A673 (cell line): ENCODE measurements at regions not wholly inside any gene's neighbourhood (a gene's known extent, or its start where the extent isn't known, plus 50 kb on each side); places are given as distances from the start of the nearest gene placed in this dataset.

Experiments used
- BruUV-seq: library from RNA; stranded (reverse); fragments of 400-500 nt; replicated peaks from 2 replicates; lab custom pipeline; 2021; lab: Mats Ljungman, UMichigan
- CTCF ChIA-PET: fragments of 300-600 bp; sonication (Branson Sonifier 250); formaldehyde crosslinking; loops from one replicate; lab custom pipeline; 2022; ENCODE audit warnings: antibody characterized with exemption; lab: Charles Lee
- POLR2A ChIA-PET: fragments of 300-600 bp; sonication (Branson Sonifier 250); formaldehyde crosslinking; loops from one replicate; lab custom pipeline; 2022; ENCODE audit warnings: antibody characterized with exemption; ENCODE audit not compliant: low non-redundant PET; lab: Charles Lee
- DNase-seq: peaks from one replicate; pipeline ENCODE4 v3.0.0-alpha.2; 2015; ENCODE audit warnings: low spot score
- H3K27ac ChIP-seq: fragments of 200-600 bp; sonication (generic); 2 replicates; pipeline ENCODE4 v1.5.1; 2016; ENCODE audit warnings: mixed run types, low read depth, mild to moderate bottlenecking, mixed read lengths, antibody characterized with exemption, low read length; ENCODE audit not compliant: poor library complexity, severe bottlenecking
- H3K27me3 ChIP-seq: fragments of 200-600 bp; sonication (generic); replicated peaks from 2 replicates; pipeline ENCODE4 v1.6.1; 2017; ENCODE audit warnings: mixed run types, low read depth, mild to moderate bottlenecking, mixed read lengths, antibody characterized with exemption, low read length; ENCODE audit not compliant: insufficient read depth, poor library complexity
- H3K36me3 ChIP-seq: fragments of 200-600 bp; sonication (generic); 2 replicates; pipeline ENCODE4 v1.6.1; 2016; ENCODE audit warnings: mixed run types, mild to moderate bottlenecking, mixed read lengths, antibody characterized with exemption, low read length; ENCODE audit not compliant: insufficient read depth, poor library complexity, severe bottlenecking
- H3K4me1 ChIP-seq: fragments of 200-600 bp; sonication (generic); 2 replicates; pipeline ENCODE4 v1.6.1; 2017; ENCODE audit warnings: mixed run types, mild to moderate bottlenecking, mixed read lengths, antibody characterized with exemption, low read length; ENCODE audit not compliant: insufficient read depth, poor library complexity, severe bottlenecking
- H3K4me3 ChIP-seq: fragments of 200-600 bp; sonication (generic); 2 replicates; pipeline ENCODE4 v1.5.1; 2016; ENCODE audit warnings: low read depth, mixed run types, mild to moderate bottlenecking, mixed read lengths, low read length; ENCODE audit not compliant: poor library complexity, severe bottlenecking
- H3K9me3 ChIP-seq: fragments of 200-600 bp; sonication (generic); 2 replicates; pipeline ENCODE4 v1.6.1; 2016; ENCODE audit warnings: mixed run types, low read depth, mild to moderate bottlenecking, mixed read lengths, antibody characterized with exemption, low read length; ENCODE audit not compliant: poor library complexity, severe bottlenecking
- CTCF ChIP-seq: fragments of 300-800, 200-600 bp; sonication (generic); conservative IDR thresholded peaks from 2 replicates; pipeline ENCODE4 v1.5.1; 2017; ENCODE audit warnings: low read depth, mild to moderate bottlenecking, antibody characterized with exemption, low read length, moderate library complexity, mixed read lengths
- EZH2 ChIP-seq: fragments of 200-600 bp; sonication (generic); IDR thresholded peaks from 2 replicates; pipeline ENCODE4 v1.6.1; 2017; ENCODE audit warnings: borderline replicate concordance, low read depth, mild to moderate bottlenecking, mixed read lengths, antibody characterized with exemption, low read length; ENCODE audit not compliant: poor library complexity, severe bottlenecking
- intact Hi-C: fragments of 100-400 bp; cut with micrococcal nuclease; formaldehyde crosslinking; loops from one replicate; pipeline ENCODE4 v1.10.0; 2022; ENCODE audit not compliant: unreplicated experiment

DNA sequence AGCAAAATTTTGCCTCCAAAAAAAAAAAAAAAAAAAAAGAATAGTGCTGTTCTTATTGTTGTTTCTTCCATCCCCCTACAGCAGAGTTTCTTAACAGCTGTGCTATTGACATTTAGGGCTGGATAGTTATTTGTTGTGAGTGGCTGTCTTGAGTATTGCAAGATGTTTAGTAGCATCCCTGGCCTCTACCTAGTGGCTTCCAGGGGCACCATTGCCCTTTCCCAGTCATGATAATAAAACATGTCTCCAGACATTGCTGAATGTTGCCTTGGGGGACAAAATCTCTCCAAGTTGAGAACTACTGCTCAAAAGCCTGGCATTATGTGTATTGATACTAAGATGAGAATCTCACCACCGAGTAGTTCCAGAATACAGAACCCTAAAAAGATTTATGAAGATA, 108.7 kb downstream of the PALM2AKAP2 start:
- TF ChIP-seq EZH2 (no peak), CTCF (no peak)
- Histone ChIP-seq H3K36me3 (no peaks in the 10 kb centered on the region), H3K4me1 (no peaks in the 10 kb centered on the region), H3K4me3 (no peak overlapping the region), H3K27ac (no peak overlapping the region), H3K27me3 (no peaks in the 10 kb centered on the region), H3K9me3 (no peaks in the 10 kb centered on the region)
- POLR2A ChIA-PET = no interaction called here
- intact Hi-C loops = loop anchor here (10.0 kb wide), 1 partner anchor 314 kb away; no protein-coding TSS in a partner anchor
- no peak for DNase-seq
- CTCF ChIA-PET = no interaction called here
- no TSS peak for BruUV-seq

GRCh38 chr9:109889456-109889855, 109.5 kb downstream of the PALM2AKAP2 start:
- BruUV-seq = no TSS peak
- TF ChIP-seq CTCF = no peak
- no peak for TF ChIP-seq EZH2
- intact Hi-C loops = loop anchor here (10.0 kb wide), 1 partner anchor 315 kb away; no protein-coding TSS in a partner anchor
- Histone ChIP-seq H3K4me3 (no peak overlapping the region), H3K9me3 (no peaks in the 10 kb centered on the region), H3K4me1 (no peaks in the 10 kb centered on the region), H3K36me3 (no peaks in the 10 kb centered on the region), H3K27ac (no peak overlapping the region), H3K27me3 (no peaks in the 10 kb centered on the region)
- POLR2A ChIA-PET = no interaction called here
- CTCF ChIA-PET = no interaction called here
- DNase-seq = no peak

DNA sequence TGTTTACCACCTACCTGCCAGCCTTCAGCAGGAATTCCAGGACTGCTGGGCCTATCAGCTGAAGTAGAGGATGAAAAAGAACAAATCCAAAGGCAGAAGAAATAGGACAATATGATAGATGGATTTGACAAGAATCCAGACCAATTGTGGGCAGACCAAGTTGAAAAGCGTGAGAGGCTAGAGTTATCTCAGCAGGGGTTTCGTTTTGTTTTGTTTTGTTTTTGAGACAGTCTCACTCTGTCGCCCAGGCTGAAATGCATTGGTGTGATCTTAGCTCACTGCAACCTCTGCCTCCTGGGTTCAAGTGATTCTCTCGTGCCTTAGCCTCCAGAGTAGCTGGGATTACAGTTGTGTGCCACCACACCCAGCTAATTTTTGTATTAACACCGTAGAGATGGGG, 113.2 kb downstream of the PALM2AKAP2 start:
- TF ChIP-seq EZH2 (no peak), CTCF (no peak)
- Histone ChIP-seq H3K27ac (no peak overlapping the region), H3K27me3 (no peaks in the 10 kb centered on the region), H3K4me3 (no peak overlapping the region), H3K4me1 (no peaks in the 10 kb centered on the region), H3K36me3 (no peaks in the 10 kb centered on the region), H3K9me3 (no peaks in the 10 kb centered on the region)
- intact Hi-C loops = no loop called here
- no peak for DNase-seq
- POLR2A ChIA-PET = interaction anchor here (0.6 kb wide), 1 partner anchor 160 kb away, joined by 22 read pairs; no protein-coding TSS in a partner anchor
- BruUV-seq = no TSS peak
- CTCF ChIA-PET = interaction anchor here (1.0 kb wide), 1 partner anchor 10 kb away, joined by 3 read pairs; no protein-coding TSS in a partner anchor
